T47D (cell line): ENCODE measurements at regions not wholly inside any gene's neighbourhood (a gene's known extent, or its start where the extent isn't known, plus 50 kb on each side); places are given as distances from the start of the nearest gene placed in this dataset.

ENCODE experiments used
- DNase-seq, 2 experiments: peaks; one replicate each; pipeline versions ENCODE4 v3.0.0 to v3.0.0-alpha.2; 2011 to 2012; ENCODE audit warnings: low read depth in 1 of 2, low spot score in 1 of 2
- JUND ChIP-seq: IDR thresholded peaks from 2 replicates; pipeline ENCODE4 v1.6.1; 2012; ENCODE audit warnings: low read depth
- in situ Hi-C: cut with HindIII; loops from 2 replicates; pipeline ENCODE4 v1.10.0; 2016; ENCODE audit warnings: low sequenced_read_pairs, low pct_unique_long_range_greater_than_20kb

- DNase-seq, result no peak
- in situ Hi-C loops, result no loop called here
- no peak for TF ChIP-seq JUND
Measured at GRCh38 chr21:27251752-27252151, 284.9 kb upstream of the ADAMTS5 start.

- no peak for DNase-seq
- in situ Hi-C loops, result no loop called here
- TF ChIP-seq JUND, result no peak
Measured at GRCh38 chr21:27250366-27250765, 283.5 kb upstream of the ADAMTS5 start.

GRCh38 chr21:27248814-27249213, 281.9 kb upstream of the ADAMTS5 start:
- no peak for DNase-seq
- TF ChIP-seq JUND, result no peak
- in situ Hi-C loops, result no loop called here

GRCh38 chr21:27246741-27247140, 279.9 kb upstream of the ADAMTS5 start:
- no peak for DNase-seq
- TF ChIP-seq JUND, result no peak

GRCh38 chr21:27244776-27245175, 277.9 kb upstream of the ADAMTS5 start:
- in situ Hi-C loops, result no loop called here
- DNase-seq, result no peak

More at GRCh38 chr21:27246741-27247140, 279.9 kb upstream of the ADAMTS5 start:
- in situ Hi-C loops, result no loop called here

GRCh38 chr21:27244352-27244751, 277.5 kb upstream of the ADAMTS5 start:
- no peak for TF ChIP-seq JUND

More at GRCh38 chr21:27244776-27245175, 277.9 kb upstream of the ADAMTS5 start:
- TF ChIP-seq JUND, result no peak

GRCh38 chr21:27240839-27241238, 274.0 kb upstream of the ADAMTS5 start:
- no peak for TF ChIP-seq JUND
- no peak for DNase-seq
- in situ Hi-C loops, result no loop called here

More at GRCh38 chr21:27244352-27244751, 277.5 kb upstream of the ADAMTS5 start:
- DNase-seq, result no peak
- in situ Hi-C loops, result no loop called here

- in situ Hi-C loops, result no loop called here
- TF ChIP-seq JUND, result no peak
- no peak for DNase-seq
Measured at GRCh38 chr21:27233514-27234115, 266.7 kb upstream of the ADAMTS5 start.

- TF ChIP-seq JUND, result no peak
- DNase-seq, result no peak
- in situ Hi-C loops, result no loop called here
Measured at GRCh38 chr21:27225940-27226339, 259.1 kb upstream of the ADAMTS5 start.

- DNase-seq, result no peak
- TF ChIP-seq JUND, result no peak
- in situ Hi-C loops, result no loop called here
Measured at GRCh38 chr21:27225151-27225550, 258.3 kb upstream of the ADAMTS5 start.

GRCh38 chr21:27224169-27224568, 257.3 kb upstream of the ADAMTS5 start:
- DNase-seq, result no peak
- no peak for TF ChIP-seq JUND
- in situ Hi-C loops, result no loop called here

- TF ChIP-seq JUND, result no peak
- in situ Hi-C loops, result no loop called here
- no peak for DNase-seq
Measured at GRCh38 chr21:27221077-27221476, 254.2 kb upstream of the ADAMTS5 start.

- no peak for DNase-seq
- TF ChIP-seq JUND, result no peak
- in situ Hi-C loops, result no loop called here
Measured at GRCh38 chr21:27220416-27220815, 253.5 kb upstream of the ADAMTS5 start.

- no peak for TF ChIP-seq JUND
- no peak for DNase-seq
- in situ Hi-C loops, result no loop called here
Measured at GRCh38 chr21:27219068-27219467, 252.2 kb upstream of the ADAMTS5 start.
